Peyer's patch (tissue), 4 donors: ENCODE measurements at regions not wholly inside any gene's neighbourhood (a gene's known extent, or its start where the extent isn't known, plus 50 kb on each side); places are given as distances from the start of the nearest gene placed in this dataset.
"Not testable (repeated sequence)": the region's sequence is repeated elsewhere in the genome, so short reads cannot be mapped to it uniquely, and the experiment has no call there.

Source experiments
- DNase-seq, 3 donors: peaks; one replicate each; pipeline ENCODE4 v3.0.0-alpha.2; 2017 to 2019
- H3K27ac ChIP-seq, 4 donors: fragments of 200-600 bp; sonication (generic); one replicate each; pipeline ENCODE4 v1.5.1; 2016 to 2019
- H3K27me3 ChIP-seq, 2 donors: fragments of 200-600 bp; sonication (generic); one replicate each; pipeline ENCODE4 v1.5.1; 2019
- H3K36me3 ChIP-seq, 3 donors: fragments of 200-600 bp; sonication (generic); one replicate each; pipeline ENCODE4 v1.5.1; 2016 to 2019
- H3K4me1 ChIP-seq, 4 donors: fragments of 200-600 bp; sonication (generic); one replicate each; pipeline ENCODE4 v1.5.1; 2016 to 2019
- H3K4me3 ChIP-seq, 4 donors: fragments of 200-600 bp; sonication (generic); 1 replicate in 3 of 4; 2 replicates in 1 of 4; pipeline ENCODE4 v1.5.1; 2016 to 2019; ENCODE audit warnings: mild to moderate bottlenecking in 1 of 4
- H3K9me3 ChIP-seq, 4 donors: fragments of 200-600 bp; sonication (generic); one replicate each; pipeline ENCODE4 v1.5.1; 2016 to 2019; ENCODE audit warnings: mild to moderate bottlenecking in 1 of 4
- POLR2A ChIP-seq, 2 donors: fragments of 450-650 bp; IDR thresholded peaks; one replicate each; pipeline ENCODE4 v1.5.1; 2017; ENCODE audit warnings: antibody characterized with exemption in 2 of 2, mild to moderate bottlenecking in 2 of 2, moderate library complexity in 2 of 2
- TF ChIP-seq, protein P1 (sequence below), 6 experiments: fragments of 450-650 bp in 4 of 6; fragments of 200-600 bp in 2 of 6; sonication (generic) in 1 of 6; IDR thresholded peaks; one replicate each; pipeline ENCODE4 v1.5.1; 2017 to 2019; ENCODE audit warnings: antibody characterized with exemption in 6 of 6, mild to moderate bottlenecking in 3 of 6, moderate library complexity in 1 of 6

DNA sequence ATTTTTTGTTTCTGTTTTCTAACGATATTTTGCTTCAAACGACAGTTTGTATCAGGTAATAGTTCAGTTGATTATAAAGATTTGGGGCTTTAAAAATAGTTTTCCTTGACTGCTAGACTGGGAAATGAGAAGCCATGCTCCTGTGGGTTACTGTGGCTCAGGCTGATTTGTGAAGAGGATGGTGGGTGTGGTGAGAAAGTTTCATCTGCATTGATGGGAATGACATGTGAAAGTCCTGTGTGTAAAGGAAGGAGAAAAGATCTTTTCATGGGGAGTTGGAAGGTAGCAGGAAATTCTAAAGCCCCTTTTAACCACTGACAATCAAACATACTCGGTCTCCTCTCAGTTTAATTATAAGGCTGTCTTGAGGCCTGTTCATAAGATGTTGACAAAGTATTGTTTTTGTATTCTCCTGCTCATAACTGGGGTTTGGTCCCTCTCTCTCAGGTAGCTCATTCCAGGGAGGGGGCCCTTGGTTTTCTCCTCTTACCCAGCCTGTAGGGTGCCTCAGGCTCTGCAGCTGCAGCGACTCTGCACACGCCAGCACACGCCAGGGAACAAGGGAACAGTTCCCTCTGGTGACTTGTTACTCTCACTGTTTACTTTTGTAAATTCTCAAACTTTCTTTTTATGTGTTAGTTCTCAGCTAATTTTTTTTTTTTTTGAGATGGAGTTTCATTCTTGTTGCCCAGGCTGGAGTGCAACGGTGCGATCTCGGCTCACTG is 91.6 kb downstream of the CARTPT start:
- no peaks in the 10 kb centered on the region for H3K4me1 ChIP-seq
- H3K27me3 ChIP-seq, result no peaks in the 10 kb centered on the region
- H3K9me3 ChIP-seq, result no peaks in the 10 kb centered on the region
- TF ChIP-seq POLR2A (IDR thresholded peaks at IDR 0.05), result no peak
- TF ChIP-seq, protein P1, sequence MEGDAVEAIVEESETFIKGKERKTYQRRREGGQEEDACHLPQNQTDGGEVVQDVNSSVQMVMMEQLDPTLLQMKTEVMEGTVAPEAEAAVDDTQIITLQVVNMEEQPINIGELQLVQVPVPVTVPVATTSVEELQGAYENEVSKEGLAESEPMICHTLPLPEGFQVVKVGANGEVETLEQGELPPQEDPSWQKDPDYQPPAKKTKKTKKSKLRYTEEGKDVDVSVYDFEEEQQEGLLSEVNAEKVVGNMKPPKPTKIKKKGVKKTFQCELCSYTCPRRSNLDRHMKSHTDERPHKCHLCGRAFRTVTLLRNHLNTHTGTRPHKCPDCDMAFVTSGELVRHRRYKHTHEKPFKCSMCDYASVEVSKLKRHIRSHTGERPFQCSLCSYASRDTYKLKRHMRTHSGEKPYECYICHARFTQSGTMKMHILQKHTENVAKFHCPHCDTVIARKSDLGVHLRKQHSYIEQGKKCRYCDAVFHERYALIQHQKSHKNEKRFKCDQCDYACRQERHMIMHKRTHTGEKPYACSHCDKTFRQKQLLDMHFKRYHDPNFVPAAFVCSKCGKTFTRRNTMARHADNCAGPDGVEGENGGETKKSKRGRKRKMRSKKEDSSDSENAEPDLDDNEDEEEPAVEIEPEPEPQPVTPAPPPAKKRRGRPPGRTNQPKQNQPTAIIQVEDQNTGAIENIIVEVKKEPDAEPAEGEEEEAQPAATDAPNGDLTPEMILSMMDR (IDR thresholded peaks at IDR 0.05), result no peak
- no peak overlapping the region for H3K27ac ChIP-seq
- DNase-seq, result no peak
- no peaks in the 10 kb centered on the region for H3K36me3 ChIP-seq
- H3K4me3 ChIP-seq, result no peak overlapping the region

DNA sequence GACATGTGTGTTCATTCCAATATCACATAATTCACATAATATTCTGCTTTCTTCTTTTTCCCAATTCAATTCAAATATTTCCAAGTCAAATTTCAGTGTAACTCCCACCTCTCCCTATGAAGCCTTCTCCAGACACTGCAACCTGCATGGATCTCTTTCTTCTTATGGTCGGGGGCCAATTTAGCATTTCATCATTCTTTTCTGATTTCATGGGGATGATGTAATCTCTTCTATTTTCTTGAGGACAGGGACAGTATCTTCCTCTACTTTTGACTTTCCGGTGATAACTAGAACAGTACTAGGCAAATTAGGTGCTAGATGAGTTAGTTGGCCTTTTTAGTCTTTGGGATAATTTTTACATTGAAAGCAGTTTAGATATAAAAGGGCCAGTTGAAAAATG is 92.7 kb downstream of the CARTPT start:
- Histone ChIP-seq H3K4me1 (no peaks in the 10 kb centered on the region), H3K27me3 (no peaks in the 10 kb centered on the region), H3K27ac (no peak overlapping the region), H3K36me3 (no peaks in the 10 kb centered on the region), H3K4me3 (no peak overlapping the region), H3K9me3 (no peaks in the 10 kb centered on the region)
- no peak for DNase-seq
- TF ChIP-seq POLR2A (IDR thresholded peaks at IDR 0.05), result no peak
- TF ChIP-seq, protein P1 (IDR thresholded peaks at IDR 0.05), result no peak

DNA sequence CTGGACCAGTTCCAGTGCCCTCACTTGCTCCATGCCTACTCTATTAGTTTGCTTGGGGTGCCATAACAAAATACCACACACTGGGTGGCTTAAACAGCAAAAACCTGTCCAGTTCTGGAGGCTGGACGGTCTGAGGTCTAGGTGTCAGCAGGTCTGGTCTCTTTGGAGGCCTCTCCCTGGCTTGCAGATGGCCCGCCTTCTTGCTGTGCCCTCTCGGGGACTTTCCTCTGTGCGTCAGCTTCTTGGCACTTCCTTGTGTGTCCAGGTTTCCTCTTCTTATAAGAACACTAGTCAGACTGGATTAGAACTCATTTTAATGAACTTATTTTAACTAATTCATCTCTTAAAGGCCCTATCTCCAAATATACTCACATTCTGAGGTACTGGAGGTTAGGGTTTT is 97.2 kb downstream of the CARTPT start:
- no peak for DNase-seq
- H3K36me3 ChIP-seq, result no peaks in the 10 kb centered on the region
- H3K27me3 ChIP-seq, result no peaks in the 10 kb centered on the region
- no peaks in the 10 kb centered on the region for H3K4me1 ChIP-seq
- no peak overlapping the region for H3K4me3 ChIP-seq
- TF ChIP-seq, protein P1 (IDR thresholded peaks at IDR 0.05), result no peak
- TF ChIP-seq POLR2A (IDR thresholded peaks at IDR 0.05), result no peak
- H3K9me3 ChIP-seq, result no peaks in the 10 kb centered on the region
- no peak overlapping the region for H3K27ac ChIP-seq

GRCh38 chr5:71817891-71818290 is 98.8 kb downstream of the CARTPT start:
- no peak for DNase-seq
- TF ChIP-seq POLR2A (IDR thresholded peaks at IDR 0.05), result no peak
- TF ChIP-seq, protein P1 (IDR thresholded peaks at IDR 0.05), result no peak
- no peak overlapping the region for H3K4me3 ChIP-seq
- no peaks in the 10 kb centered on the region for H3K9me3 ChIP-seq
- no peaks in the 10 kb centered on the region for H3K4me1 ChIP-seq
- no peak overlapping the region for H3K27ac ChIP-seq
- H3K36me3 ChIP-seq, result no peaks in the 10 kb centered on the region
- H3K27me3 ChIP-seq, result no peaks in the 10 kb centered on the region

- no peaks in the 10 kb centered on the region for H3K36me3 ChIP-seq
- peaks cover 0 to 3% (median 0%) of the 10 kb centered on the region in 4 donors for H3K9me3 ChIP-seq
- no peak for TF ChIP-seq POLR2A (IDR thresholded peaks at IDR 0.05)
- TF ChIP-seq, protein P1 (IDR thresholded peaks at IDR 0.05), result no peak
- no peaks in the 10 kb centered on the region for H3K4me1 ChIP-seq
- no peaks in the 10 kb centered on the region for H3K27me3 ChIP-seq
- H3K27ac ChIP-seq, result no peak overlapping the region
- DNase-seq, result no peak
- no peak overlapping the region for H3K4me3 ChIP-seq
These were observed 102.0 kb downstream of the CARTPT start for GRCh38 chr5:71821029-71821428.

DNA sequence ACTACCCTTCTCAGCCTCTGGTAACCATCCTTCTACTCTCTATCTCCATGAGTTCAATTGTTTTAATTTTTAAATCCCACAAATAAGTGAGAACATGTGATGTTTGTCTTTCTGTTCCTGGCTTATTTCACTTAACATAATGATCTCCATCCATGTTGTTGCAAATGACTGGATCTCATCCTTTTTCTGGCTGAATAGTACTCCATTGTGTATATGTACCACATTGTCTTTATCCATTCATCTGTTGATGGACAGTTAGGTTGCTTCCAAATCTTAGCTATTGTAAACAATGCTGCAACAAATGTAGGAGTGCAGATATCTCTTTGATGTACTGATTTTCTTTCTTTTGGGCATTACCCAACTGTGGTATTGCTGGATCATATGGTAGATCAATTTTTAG is 103.0 kb downstream of the CARTPT start:
- not testable (repeated sequence) for H3K36me3 ChIP-seq, H3K27me3 ChIP-seq, H3K27ac ChIP-seq, H3K4me1 ChIP-seq, DNase-seq, H3K4me3 ChIP-seq
- H3K9me3 ChIP-seq, result peaks cover 0 to 10% (median 0%) of the 10 kb centered on the region in 4 donors
